Small intestine (tissue), 7 donors: ENCODE measurements at regions not wholly inside any gene's neighbourhood (a gene's known extent, or its start where the extent isn't known, plus 50 kb on each side); places are given as distances from the start of the nearest gene placed in this dataset.

ENCODE experiments used
- DNase-seq, 2 donors: peaks; one replicate each; pipeline versions ENCODE4 v3.0.0 to v3.0.0-alpha.2; 2013
- FAIRE-seq: peaks from 2 replicates; lab custom pipeline; 2012; peaks lifted over from hg19 to GRCh38; lab: Jason Lieb, UNC
- H3K27ac ChIP-seq, 3 donors: one replicate each; pipeline ENCODE4 v1.5.1; 2013; ENCODE audit warnings: low read length in 2 of 3, mild to moderate bottlenecking in 2 of 3, control low read depth in 1 of 3, inconsistent platforms in 1 of 3, low read depth in 1 of 3, moderate library complexity in 1 of 3
- H3K27me3 ChIP-seq, 3 donors: one replicate each; pipeline ENCODE4 v1.6.1; 2013; ENCODE audit warnings: low read length in 3 of 3, inconsistent platforms in 1 of 3; ENCODE audit not compliant: control insufficient read depth in 3 of 3, insufficient read depth in 3 of 3
- H3K36me3 ChIP-seq, 3 donors: one replicate each; pipeline ENCODE4 v1.6.1; 2013; ENCODE audit warnings: low read length in 3 of 3, inconsistent platforms in 1 of 3, low read depth in 1 of 3, mild to moderate bottlenecking in 1 of 3, moderate library complexity in 1 of 3; ENCODE audit not compliant: control insufficient read depth in 3 of 3, insufficient read depth in 2 of 3
- H3K4me1 ChIP-seq, 3 donors: one replicate each; pipeline ENCODE4 v1.6.1; 2013; ENCODE audit warnings: low read length in 2 of 3, inconsistent platforms in 1 of 3, low read depth in 1 of 3, mild to moderate bottlenecking in 1 of 3, moderate library complexity in 1 of 3; ENCODE audit not compliant: control insufficient read depth in 3 of 3, insufficient read depth in 2 of 3
- H3K4me3 ChIP-seq, 3 donors: one replicate each; pipeline ENCODE4 v1.5.1; 2013; ENCODE audit warnings: low read length in 3 of 3, control low read depth in 1 of 3, inconsistent platforms in 1 of 3, low read depth in 1 of 3, mild to moderate bottlenecking in 1 of 3, moderate library complexity in 1 of 3
- H3K9me3 ChIP-seq, 2 donors: one replicate each; pipeline ENCODE4 v1.6.1; 2013; ENCODE audit warnings: low read depth in 1 of 2, low read length in 1 of 2; ENCODE audit not compliant: control insufficient read depth in 2 of 2, insufficient read depth in 1 of 2
- WGBS, 3 donors: extraction: QIAGEN DNeasy Blood & Tissue Kit; methylation state at CpG; one replicate each; pipeline ENCODE4 v1.1.7; 2013; 5-methylcytosine and 5-hydroxymethylcytosine counted together
- donor health status: healthy with polysubstance abuse.
- donor health status: control.
- donor health status: control.
- donor health status: Bipolar disorder and iron deficiency.
- donor health status: healthy.

DNA sequence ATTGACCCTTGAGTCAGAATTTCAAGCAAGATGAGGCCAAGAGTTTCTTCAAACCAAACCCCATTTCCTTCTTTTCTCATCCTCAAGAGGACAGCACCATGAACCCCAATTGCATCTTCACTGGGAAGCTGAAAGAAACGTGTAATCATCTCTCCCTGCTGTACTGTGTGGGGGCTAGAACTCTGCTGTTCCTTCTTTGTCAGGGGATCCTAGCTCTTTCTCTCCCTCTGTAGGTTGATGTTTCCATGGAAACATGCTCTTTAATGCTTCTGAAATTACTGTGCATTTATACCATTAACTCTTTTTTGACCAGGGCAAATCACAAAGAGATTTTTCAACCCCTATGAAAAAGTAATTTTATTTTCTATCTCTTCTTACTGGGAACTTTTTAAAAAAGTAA lies 295.1 kb downstream of the GRIN2B start:
- H3K9me3 ChIP-seq = no peaks in the 10 kb centered on the region
- no peaks in the 10 kb centered on the region for H3K4me1 ChIP-seq
- 56 to 82% (median 61%) methylated on average over 1 of the region's 1 CpG for WGBS, 3 donors
- no peak overlapping the region for H3K27ac ChIP-seq
- no peak overlapping the region for H3K4me3 ChIP-seq
- FAIRE-seq = no peak
- no peaks in the 10 kb centered on the region for H3K36me3 ChIP-seq
- DNase-seq = no peak
- no peaks in the 10 kb centered on the region for H3K27me3 ChIP-seq

DNA sequence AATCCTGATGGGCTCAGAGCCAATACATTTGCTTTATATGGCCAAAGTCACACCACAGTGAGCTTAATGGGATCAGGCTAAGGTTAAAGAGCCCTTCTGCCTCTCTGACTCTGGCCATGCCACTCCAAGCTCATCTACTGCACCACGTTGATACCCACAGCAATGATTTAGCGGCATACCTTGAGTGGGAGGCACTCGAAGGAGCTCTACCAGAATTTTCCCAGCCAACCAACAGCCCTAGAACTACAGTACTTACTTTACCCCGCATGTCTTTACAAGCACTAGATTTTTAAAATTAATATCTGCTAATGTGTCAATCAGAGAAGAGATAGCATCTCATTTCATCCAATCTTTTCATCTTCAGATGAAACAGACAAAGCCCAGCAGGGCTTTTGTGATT lies 300.5 kb downstream of the GRIN2B start:
- DNase-seq = peak in 1 of 2 donors; percentile 7
- no peaks in the 10 kb centered on the region for H3K9me3 ChIP-seq
- WGBS, 3 donors = 68 to 76% (median 74%) methylated on average over 4 of the region's 4 CpGs
- H3K27me3 ChIP-seq = no peaks in the 10 kb centered on the region
- H3K4me3 ChIP-seq = no peak overlapping the region
- H3K36me3 ChIP-seq = no peaks in the 10 kb centered on the region
- H3K27ac ChIP-seq = no peak overlapping the region
- H3K4me1 ChIP-seq = no peaks in the 10 kb centered on the region
- no peak for FAIRE-seq

DNA sequence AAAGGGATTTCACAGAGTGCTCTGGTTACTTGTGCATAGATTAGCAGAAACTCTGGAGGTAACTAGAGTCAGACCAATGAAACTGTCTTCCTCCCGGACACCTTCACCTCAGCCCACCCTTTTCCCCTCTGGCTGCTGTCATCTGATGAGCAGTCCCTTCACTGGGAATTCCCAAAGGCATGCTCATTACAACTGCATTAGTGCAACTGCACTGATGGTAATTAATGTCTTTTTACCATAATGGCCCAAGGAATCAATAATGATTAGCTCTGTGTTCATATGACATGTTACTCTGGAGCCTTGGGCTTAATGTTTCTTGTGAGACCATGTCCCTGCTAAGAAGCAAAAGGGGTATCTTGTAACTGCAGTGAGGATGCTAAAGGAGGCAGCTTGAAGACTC lies 304.5 kb downstream of the GRIN2B start:
- no peaks in the 10 kb centered on the region for H3K4me1 ChIP-seq
- H3K36me3 ChIP-seq = no peaks in the 10 kb centered on the region
- no peak overlapping the region for H3K4me3 ChIP-seq
- FAIRE-seq (no peak), DNase-seq (no peak)
- no peak overlapping the region for H3K27ac ChIP-seq
- WGBS, 3 donors = 78 to 100% (median 87%) methylated on average over 1 of the region's 1 CpG
- no peaks in the 10 kb centered on the region for H3K9me3 ChIP-seq
- no peaks in the 10 kb centered on the region for H3K27me3 ChIP-seq

DNA sequence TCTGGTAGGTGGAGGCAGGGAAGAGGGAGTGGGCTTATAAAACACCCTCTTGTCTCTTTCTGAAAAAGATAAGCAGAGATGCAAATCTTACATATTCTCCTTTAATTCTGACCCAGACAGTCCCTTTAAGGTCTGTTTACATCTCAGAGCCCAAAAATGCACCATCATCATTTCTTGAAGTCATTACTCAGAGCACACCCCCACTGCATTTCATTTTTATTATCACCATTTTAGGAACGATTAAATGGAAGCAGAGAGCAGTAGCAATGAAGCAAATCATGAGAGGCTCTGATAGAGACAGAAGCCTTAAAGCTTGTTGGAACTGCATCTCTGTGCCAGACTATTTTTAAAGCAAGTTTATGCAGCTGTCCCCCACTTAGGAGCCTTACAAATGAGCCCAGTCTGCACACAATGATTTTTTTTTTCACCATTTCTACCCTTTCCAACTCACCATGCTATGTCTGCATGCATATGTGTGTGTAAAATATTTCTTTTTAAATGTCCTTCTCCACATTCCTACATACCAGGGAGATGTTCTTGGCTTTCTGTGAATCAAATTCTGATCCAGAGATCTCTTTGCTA lies 311.0 kb downstream of the GRIN2B start:
- no peak overlapping the region for H3K4me3 ChIP-seq
- H3K9me3 ChIP-seq = no peaks in the 10 kb centered on the region
- no peak overlapping the region for H3K27ac ChIP-seq
- DNase-seq = no peak
- FAIRE-seq = no peak
- H3K4me1 ChIP-seq = no peaks in the 10 kb centered on the region
- no peaks in the 10 kb centered on the region for H3K36me3 ChIP-seq
- 52 to 57% (median 52%) methylated on average over 1 of the region's 1 CpG for WGBS, 3 donors
- no peaks in the 10 kb centered on the region for H3K27me3 ChIP-seq

DNA sequence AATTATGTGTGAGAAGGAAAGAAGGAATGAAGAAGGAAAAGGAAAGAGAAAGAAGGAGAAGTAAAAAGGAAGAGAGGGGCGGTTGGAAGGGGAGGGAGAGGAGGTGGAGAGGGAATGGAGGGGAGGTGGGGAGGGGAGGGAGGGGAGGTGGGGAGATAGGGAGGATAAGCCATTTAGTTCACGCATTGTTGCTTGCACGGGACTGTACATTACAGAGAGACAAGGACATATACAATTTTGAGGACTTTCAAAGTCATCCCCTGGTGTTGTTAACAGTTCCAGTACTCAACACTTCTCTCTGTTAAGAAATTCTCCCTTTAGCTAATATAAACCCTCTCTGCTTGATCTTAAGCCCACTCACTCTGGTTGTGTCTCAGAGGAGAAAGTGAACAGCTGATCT lies 312.5 kb downstream of the GRIN2B start:
- Histone ChIP-seq H3K4me3 (no peak overlapping the region), H3K27me3 (no peaks in the 10 kb centered on the region), H3K9me3 (no peaks in the 10 kb centered on the region), H3K4me1 (no peaks in the 10 kb centered on the region), H3K27ac (no peak overlapping the region), H3K36me3 (no peaks in the 10 kb centered on the region)
- DNase-seq (no peak), FAIRE-seq (no peak)
- 81 to 96% (median 87%) methylated on average over 3 of the region's 3 CpGs for WGBS, 3 donors

DNA sequence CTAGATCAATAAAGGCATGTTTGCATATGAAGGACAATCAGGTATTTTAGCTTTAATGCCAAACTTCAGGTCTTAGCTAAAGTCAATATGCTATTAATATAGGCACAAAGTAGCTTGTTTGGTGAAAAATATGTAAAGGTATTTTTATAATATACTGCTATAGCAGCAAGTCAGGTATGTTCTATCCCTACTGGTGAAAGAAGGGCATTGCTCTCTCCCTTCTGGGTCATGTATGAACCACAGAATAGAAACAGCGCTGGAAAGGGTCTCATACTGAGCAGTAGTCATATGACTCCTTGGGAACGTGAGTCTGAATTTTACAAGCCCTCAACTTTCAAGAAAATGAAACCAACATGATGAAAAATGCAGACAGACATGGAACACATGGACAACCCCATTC lies 314.6 kb downstream of the GRIN2B start:
- no peaks in the 10 kb centered on the region for H3K36me3 ChIP-seq
- FAIRE-seq = no peak
- 58 to 68% (median 65%) methylated on average over 2 of the region's 2 CpGs for WGBS, 3 donors
- H3K4me3 ChIP-seq = no peak overlapping the region
- H3K27ac ChIP-seq = no peak overlapping the region
- H3K4me1 ChIP-seq = no peaks in the 10 kb centered on the region
- no peaks in the 10 kb centered on the region for H3K9me3 ChIP-seq
- H3K27me3 ChIP-seq = no peaks in the 10 kb centered on the region
- no peak for DNase-seq

DNA sequence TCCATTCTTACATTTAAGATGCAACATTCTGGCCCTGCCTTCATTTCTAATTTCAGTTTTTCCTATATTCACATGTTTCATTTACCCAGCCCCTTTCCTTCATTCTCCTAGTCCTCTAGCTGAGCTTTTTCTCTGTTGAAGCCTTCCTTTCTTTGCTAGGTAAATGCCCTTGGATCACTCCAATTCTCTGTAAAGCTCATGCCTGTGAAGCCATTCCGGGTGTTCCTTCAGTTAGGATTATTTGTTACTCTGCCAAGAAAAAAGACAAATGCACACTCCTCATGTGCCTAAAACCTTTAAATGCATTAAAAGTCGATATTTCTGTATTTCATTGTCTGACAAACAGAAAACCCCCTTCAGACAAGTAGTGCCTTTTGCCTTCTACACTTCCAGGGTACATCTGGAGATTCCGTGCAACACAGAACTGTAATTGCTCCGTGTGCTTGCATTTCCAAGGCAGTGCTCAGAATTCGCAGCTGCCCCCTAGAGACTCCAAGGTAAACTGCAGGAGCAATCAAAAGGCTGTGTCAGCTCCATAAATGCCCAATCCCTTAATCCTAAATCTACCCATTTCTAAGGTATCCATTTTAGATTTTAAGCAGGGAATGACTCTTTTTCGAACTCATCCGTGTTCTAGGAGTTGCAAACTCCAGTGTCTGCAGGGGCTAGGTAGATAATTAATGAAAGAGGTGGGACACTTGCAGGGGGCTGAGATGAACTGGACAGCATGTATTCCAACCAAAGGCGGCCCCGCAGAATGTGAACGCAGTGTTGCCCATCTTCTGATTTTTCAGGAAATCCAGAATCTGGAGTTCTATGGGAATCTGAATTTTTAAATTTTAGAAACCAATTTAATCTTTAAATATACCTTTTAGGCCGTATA lies 320.2 kb downstream of the GRIN2B start:
- WGBS, 3 donors = 41 to 43% (median 43%) methylated on average over 11 of the region's 11 CpGs
- H3K36me3 ChIP-seq = no peaks in the 10 kb centered on the region
- H3K4me1 ChIP-seq = no peaks in the 10 kb centered on the region
- no peaks in the 10 kb centered on the region for H3K9me3 ChIP-seq
- peaks cover 0 to 8% (median 0%) of the 10 kb centered on the region in 3 donors for H3K27me3 ChIP-seq
- H3K4me3 ChIP-seq = no peak overlapping the region
- no peak overlapping the region for H3K27ac ChIP-seq
- peak; percentile 63 to 69 for DNase-seq
- FAIRE-seq = no peak

DNA sequence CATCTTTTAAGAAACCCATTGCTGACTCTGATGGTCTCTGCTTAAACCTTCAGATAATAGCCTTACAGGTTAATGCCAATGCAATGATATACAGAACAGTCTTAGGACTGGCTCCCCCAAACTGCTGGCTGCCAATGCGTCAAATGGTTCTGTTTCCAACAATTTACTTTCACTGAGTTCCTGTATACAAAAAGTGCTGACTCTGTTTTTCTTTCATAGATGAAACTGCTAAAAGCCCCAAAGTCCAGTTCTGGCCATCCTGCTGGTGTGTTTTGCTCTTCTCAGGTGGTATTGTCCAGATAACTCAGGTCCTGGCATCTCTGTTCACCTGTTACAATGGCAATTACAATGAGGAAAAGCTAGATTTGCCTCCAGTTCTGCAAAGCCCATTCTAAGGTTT lies 326.9 kb downstream of the GRIN2B start:
- FAIRE-seq = no peak
- H3K27ac ChIP-seq = no peak overlapping the region
- WGBS, 3 donors = 81 to 96% (median 94%) methylated on average over 1 of the region's 1 CpG

More for the DNA sequence above, 326.9 kb downstream of the GRIN2B start:
- Histone ChIP-seq H3K4me1 (no peaks in the 10 kb centered on the region), H3K9me3 (no peaks in the 10 kb centered on the region), H3K4me3 (no peak overlapping the region), H3K36me3 (no peaks in the 10 kb centered on the region), H3K27me3 (no peaks in the 10 kb centered on the region)
- no peak for DNase-seq
